ENCODE measurements at regions not wholly inside any gene's neighbourhood (a gene's known extent, or its start where the extent isn't known, plus 50 kb on each side); places are given as distances from the start of the nearest gene placed in this dataset.

- no peak for DNase-seq (ENCODE audit: extremely low read depth, low read depth)
- TF ChIP-seq, protein P1, sequence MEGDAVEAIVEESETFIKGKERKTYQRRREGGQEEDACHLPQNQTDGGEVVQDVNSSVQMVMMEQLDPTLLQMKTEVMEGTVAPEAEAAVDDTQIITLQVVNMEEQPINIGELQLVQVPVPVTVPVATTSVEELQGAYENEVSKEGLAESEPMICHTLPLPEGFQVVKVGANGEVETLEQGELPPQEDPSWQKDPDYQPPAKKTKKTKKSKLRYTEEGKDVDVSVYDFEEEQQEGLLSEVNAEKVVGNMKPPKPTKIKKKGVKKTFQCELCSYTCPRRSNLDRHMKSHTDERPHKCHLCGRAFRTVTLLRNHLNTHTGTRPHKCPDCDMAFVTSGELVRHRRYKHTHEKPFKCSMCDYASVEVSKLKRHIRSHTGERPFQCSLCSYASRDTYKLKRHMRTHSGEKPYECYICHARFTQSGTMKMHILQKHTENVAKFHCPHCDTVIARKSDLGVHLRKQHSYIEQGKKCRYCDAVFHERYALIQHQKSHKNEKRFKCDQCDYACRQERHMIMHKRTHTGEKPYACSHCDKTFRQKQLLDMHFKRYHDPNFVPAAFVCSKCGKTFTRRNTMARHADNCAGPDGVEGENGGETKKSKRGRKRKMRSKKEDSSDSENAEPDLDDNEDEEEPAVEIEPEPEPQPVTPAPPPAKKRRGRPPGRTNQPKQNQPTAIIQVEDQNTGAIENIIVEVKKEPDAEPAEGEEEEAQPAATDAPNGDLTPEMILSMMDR (IDR thresholded peaks at IDR 0.05; ENCODE audit: low read depth, low read length), result no peak
These were observed 199.7 kb upstream of the ATXN7L3B start for GRCh38 chr12:74337951-74338350.

DNA sequence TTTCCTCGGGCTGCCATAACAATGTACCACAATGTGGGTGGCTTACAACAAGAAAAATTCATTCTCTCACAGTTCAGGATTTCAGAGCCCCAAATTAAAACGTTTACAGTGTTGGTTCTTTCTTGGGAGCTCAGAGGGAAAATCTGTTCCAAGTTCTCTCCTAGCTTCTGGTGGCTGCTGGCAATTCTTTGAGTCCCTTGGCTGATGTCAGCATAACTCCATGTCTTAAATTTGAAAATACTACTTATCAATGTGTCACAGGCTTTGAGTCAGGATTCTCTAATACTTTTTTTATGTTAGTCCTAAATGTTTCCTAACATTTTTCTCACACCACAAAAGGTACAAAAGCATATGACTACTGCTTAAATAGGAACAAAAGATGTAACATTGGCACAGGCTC lies 198.4 kb upstream of the ATXN7L3B start:
- DNase-seq (ENCODE audit: extremely low read depth, low read depth), result no peak
- TF ChIP-seq, protein P1 (IDR thresholded peaks at IDR 0.05; ENCODE audit: low read depth, low read length), result no peak

GRCh38 chr12:74349925-74350324 lies 187.7 kb upstream of the ATXN7L3B start:
- peak; percentile 37 for DNase-seq (ENCODE audit: extremely low read depth, low read depth)
- TF ChIP-seq, protein P1 (IDR thresholded peaks at IDR 0.05; ENCODE audit: low read depth, low read length), result no peak

- DNase-seq (ENCODE audit: extremely low read depth, low read depth), result peak; percentile 27
- TF ChIP-seq, protein P1 (IDR thresholded peaks at IDR 0.05; ENCODE audit: low read depth, low read length), result peak; percentile 77
These were observed 172.3 kb upstream of the ATXN7L3B start for GRCh38 chr12:74365178-74365964.

DNA sequence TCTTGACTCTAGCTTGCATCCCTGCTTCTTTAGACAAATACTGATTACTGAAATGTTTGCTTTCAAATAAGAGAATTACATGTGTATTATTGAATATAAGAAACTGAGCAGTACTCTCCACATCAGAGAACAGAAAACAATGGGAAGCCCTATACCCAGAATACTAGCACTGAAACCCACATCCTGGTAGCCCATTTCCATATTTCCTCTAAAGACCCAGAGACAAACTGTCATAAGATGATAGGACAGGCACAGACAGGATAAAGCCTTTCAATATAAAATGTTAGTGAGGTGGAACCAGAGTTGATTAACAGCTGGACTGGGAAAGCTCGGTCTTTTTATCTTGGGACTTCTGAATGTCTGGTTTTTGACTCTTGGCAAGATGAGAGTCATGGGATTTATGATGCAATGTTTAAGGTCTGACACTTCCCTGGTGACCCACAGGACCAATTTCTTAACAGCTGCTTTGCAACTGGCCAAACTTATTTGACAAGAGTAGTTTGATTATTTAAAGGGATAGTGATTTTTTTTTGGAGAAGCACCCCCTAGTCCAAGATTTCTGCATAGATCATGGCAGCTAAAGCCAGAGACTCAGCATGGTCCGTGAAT lies 166.9 kb upstream of the ATXN7L3B start:
- DNase-seq (ENCODE audit: extremely low read depth, low read depth), result no peak
- TF ChIP-seq, protein P1 (IDR thresholded peaks at IDR 0.05; ENCODE audit: low read depth, low read length), result no peak

GRCh38 chr12:74379114-74379513 lies 158.5 kb upstream of the ATXN7L3B start:
- TF ChIP-seq, protein P1 (IDR thresholded peaks at IDR 0.05; ENCODE audit: low read depth, low read length), result no peak
- no peak for DNase-seq (ENCODE audit: extremely low read depth, low read depth)

GRCh38 chr12:74381958-74382357 lies 155.7 kb upstream of the ATXN7L3B start:
- DNase-seq (ENCODE audit: extremely low read depth, low read depth), result no peak
- TF ChIP-seq, protein P1 (IDR thresholded peaks at IDR 0.05; ENCODE audit: low read depth, low read length), result no peak

Measured in AG09319 (cell line).